ENCODE measurements at regions not wholly inside any gene's neighbourhood (a gene's known extent, or its start where the extent isn't known, plus 50 kb on each side); places are given as distances from the start of the nearest gene placed in this dataset.

GRCh38 chr18:77522051-77522675 lies 272.5 kb downstream of the GALR1 start:
- no peak for DNase-seq

DNA sequence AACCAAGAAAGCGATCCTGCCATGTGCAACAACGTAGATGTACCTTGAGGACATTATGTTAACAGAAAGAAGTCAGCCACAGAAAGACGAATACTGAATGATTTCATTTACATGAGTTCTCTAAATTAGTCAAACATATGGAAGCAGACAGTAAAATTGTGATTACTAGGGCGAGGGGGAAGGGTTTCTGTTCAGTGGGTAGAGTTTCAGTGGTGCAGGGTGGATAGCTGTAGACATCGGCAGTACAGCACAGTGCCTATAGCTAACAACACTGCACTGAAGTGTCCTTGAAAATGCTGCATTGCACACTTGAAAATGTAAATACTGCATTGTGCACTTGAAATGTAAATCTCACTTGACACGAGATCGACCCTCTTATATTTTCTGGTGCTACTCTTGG lies 275.3 kb downstream of the GALR1 start:
- no peak for DNase-seq

- no peak for DNase-seq
Observed at GRCh38 chr18:77526962-77527361, 277.3 kb downstream of the GALR1 start.

- DNase-seq, result no peak
Observed at GRCh38 chr18:77528872-77529271, 279.2 kb downstream of the GALR1 start.

DNA sequence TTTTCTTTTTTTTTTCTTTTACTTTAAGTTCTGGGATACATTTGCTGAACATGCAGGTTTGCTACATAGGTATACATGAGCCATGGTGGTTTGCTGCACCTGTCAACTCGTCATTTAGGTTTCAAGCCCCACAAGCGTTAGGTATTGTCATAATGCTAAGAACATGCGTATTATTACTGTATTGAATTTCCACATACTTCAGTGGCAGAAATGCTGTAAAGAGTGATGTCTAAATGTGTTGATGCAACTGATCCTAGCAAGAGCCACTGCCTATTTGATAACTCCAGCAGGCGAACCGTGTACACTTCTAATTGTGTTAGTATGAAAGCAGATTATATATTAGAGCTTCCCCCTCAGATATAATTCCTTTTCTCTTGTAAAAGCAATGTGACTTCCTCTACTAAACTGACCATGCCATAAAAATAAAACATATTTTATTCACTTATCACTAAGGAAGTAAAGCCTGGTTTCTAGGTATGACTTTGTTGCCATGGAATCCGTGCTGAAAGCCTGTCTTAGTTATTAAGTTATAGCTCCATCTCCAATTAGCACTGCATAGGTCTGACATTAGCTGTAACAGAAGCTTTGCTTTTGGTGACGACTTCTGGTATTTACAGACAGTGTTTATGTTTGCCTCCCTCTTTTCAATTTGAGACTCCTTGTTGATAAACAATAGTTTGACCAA lies 280.0 kb downstream of the GALR1 start:
- DNase-seq, result no peak

GRCh38 chr18:77530732-77531131 lies 281.1 kb downstream of the GALR1 start:
- DNase-seq, result no peak

DNA sequence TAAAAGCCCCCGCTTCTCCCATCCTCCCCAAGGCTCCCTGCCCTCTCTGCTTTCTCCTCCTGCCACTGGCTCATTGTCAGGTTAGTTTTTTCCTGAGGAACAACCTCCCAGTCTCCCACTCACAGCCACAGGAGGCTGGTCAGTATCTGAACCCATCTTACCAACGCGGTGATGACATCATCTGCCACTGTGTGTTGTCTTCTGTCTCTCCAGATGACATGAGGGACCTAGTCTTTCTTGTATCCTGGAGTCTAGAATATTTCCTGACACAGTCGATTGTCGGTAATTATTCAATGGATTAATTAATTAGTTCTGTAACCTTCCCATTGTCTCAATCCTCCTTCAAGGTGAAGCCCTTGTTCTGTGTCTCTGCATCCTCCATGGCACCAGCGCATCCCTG lies 290.2 kb downstream of the GALR1 start:
- DNase-seq, result no peak

DNA sequence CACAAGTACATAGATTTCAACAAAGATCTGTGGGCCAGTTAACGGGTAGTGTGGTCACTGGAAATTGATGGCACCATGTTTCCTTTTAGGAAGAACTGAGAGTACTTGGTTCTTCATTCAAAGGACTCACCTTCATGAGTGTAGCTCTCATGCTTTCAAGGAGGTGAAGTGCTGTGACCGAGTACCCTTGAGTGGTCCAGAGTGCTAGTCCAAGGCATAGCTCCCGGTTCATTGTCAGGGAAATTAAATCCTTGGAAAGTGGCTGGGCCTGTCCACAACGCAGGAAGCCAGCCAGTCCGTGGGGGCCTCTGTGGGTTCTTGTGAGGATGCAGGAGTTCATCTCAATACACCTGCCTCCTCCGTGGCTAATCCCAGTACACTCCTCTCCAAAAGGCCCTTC lies 295.1 kb downstream of the GALR1 start:
- no peak for DNase-seq

GRCh38 chr18:77547757-77548156 lies 298.1 kb downstream of the GALR1 start:
- DNase-seq, result peak; percentile 24

DNA sequence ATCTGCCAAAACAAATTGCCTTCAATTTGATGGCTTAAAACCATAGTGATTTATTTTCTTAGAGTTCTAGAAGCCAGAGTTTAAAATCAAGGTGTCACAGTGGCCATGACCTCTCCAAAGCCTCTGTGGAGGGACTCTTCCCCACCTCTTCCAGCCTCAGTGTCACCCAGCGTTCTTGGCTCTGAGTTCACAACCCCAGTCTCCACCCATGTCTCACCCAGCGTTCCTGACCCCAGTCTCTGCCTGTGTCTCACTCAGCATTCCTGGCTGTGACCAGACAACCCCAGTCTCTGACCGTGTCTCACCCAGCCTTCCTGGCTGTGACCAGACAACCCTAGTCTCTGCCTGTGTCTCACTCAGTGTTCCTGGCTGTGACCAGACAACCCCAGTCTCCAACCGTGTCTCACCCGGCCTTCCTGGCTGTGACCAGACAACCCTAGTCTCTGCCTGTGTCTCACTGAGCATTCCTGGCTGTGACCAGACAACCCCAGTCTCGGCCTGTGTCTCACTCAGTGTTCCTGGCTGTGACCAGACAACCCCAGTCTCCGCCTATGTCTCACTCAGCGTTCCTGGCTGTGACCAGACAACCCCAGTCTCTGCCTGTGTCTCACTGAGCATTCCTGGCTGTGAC lies 299.3 kb downstream of the GALR1 start:
- no peak for DNase-seq

- peak; percentile 23 for DNase-seq
Observed at GRCh38 chr18:77550625-77551024, 301.0 kb downstream of the GALR1 start.

DNA sequence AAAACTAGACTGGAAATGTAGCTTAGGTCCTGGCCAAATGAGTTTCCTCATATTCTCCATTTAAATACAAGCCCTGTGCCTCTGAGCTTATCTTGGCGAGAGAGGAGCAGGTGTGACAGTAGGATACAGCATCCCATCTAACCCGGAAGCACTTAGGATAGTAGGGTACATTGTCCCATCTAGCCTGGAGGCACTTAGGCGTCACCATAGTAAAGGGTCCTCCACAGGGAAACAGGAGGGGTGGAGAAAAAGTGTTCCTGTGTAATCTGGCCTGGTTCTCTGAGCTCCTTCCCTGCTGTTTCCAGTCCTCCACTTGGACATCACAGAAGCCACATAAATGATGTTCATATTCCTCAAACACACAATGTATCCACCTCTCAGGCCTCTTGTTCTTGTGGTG lies 301.4 kb downstream of the GALR1 start:
- DNase-seq, result no peak

GRCh38 chr18:77552945-77553344 lies 303.3 kb downstream of the GALR1 start:
- DNase-seq, result no peak

DNA sequence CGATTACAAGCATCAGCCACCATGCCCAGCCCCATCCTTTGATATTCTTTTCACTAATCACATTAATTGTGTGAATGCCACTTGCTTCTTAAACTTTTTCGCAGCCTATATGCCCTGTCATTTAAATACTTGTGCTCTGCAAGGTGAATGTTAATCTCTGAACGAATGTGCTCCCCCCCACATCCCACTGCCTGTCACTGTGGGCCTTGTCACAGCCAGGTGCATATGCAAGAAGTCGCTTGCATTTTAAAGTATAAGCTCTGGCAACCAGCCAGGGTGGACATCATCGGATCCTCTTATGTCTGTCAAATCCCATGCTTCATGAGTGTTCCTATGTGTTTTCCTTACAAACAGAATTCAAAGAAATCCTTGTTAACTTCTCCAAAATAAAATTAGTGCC lies 304.4 kb downstream of the GALR1 start:
- DNase-seq, result no peak

DNA sequence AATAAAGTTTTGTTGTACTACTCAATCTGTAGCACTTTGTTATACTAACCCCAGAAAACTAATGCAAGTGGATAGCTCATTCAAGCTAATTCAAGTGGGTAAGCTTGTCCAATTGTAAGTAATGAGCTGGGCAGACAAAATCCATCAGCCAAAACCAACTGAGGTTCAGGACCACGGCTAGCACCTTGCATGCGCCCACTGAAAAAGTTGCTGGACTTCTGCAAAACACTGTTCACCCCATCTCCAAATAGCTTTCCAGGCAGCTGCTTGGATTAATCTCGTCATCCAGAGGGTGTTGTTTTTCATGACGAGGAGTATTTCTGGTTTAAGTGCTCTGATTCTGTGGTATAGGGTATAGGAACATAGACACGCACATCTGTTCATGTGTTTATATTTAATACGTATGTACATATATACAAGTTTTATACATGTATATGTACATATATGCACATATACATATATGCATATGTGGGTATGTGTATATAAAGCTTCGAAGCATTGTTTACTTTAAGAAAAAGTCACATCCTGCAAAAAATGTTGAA lies 307.5 kb downstream of the GALR1 start:
- DNase-seq, result peak; percentile 81

DNA sequence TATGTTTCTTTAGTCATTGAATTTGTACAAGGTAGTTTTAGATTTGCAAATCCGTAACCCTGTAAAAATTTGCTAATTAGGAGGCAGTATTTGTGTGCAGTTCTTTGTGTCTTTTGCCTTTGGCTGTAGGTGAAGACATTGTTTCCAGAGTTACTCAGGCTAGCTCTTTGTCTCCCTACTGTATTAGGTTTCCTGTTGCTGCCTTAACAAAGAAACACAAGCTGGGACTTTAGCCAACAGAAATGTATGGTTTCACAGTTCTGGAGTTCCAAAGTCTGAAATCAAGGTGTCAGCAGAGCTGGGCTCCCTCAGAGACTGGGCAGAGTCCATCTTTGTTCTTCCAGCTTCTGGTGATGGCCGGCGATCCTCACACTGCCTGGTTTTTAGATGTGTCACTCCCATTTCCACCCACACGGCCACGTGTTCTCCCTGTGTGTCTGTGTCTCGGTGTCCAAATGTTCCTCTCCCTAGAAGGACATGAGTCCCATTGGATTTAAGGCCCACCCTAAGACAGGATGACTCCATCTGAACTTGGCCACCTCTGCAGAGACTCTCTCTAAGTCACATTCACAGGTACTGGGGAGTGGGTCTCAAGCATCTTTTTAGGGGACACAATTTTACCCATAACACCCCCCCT lies 309.7 kb downstream of the GALR1 start:
- DNase-seq, result no peak

DNA sequence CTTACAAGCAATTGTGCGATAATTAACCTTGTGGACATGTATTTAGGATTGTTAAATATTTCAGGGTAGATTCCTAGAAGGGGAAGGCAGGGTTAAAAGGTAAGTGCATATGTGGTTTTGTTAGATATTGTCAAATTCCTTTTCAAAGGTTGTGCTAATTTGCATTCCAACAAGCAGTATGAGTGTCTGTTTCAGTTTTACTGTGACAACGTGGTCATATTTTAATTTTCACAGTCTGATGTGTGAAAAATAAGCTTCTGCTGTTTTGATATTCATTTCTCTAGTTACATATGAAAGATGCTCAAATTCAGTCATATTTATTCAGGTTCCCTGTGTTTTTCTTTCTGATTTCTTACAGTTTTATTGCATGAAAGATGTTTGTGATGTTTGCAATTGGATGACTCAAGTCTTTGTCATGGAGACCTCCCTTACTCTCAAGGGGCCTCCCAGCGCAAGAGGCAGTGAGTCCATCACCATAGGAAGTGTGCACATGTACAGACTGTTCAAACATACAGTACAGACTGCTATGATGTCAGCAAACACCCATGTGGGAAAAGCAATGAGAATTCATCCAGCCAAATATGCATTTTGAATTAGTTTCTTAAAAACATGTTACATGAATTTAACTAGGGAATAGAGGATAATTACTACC lies 310.8 kb downstream of the GALR1 start:
- DNase-seq, result no peak

DNA sequence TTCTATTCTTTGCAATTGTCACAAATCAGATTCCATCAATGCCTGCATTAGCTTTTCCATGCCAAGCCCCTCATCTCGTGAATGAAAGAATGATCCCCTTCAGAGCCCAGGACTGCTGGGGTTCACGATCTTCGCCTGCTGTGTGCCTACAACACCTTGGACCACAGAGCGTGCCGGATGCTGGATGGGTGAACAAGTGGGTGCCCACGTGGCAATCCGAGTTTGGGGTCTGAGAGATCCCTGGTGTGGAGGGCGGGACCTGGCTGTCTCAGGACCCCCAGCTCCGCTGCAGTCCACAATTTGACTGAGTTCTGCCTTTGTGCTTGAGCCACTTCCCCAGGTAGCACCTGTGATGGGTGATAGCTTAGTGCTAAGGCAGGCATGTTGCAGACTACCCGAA lies 317.0 kb downstream of the GALR1 start:
- no peak for DNase-seq

DNA sequence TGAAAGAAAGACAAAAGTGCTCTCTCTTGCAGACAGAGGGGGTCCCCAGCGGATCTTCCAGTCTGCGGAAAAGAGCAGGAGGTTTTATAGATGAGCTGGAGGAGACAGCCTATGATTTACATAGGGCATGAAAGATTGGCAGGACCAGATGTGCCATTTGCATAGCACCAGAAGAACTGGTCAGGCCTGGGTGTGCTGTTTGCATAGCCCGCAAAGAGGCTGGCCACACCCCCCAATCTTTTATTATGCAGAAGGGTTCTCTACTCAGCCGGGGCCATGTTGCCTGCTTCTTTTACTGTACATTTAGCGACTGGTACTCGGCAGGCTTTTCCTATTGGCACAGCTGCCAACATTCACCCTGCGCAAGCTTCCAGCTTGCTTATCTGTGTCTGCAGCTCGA lies 317.6 kb downstream of the GALR1 start:
- no peak for DNase-seq

DNA sequence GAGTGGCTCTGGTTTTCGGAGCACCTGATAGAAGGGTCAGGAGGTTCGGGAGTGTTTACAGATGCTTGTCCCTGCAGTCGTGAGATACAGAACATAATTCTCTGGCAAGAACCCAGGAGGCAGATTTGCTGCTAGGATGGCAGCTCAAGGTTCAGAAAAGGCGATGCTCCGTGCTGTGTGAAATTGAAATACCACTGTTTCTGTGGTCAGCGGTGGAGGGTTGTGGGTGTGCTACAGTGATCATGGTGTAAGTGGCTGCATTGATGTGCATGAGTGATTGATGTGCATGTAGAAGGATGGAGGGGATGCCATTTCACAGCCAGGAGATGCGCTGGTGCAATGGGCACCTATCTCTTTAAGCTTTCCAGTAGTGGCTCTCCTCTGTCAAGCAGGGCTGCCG lies 322.1 kb downstream of the GALR1 start:
- no peak for DNase-seq

GRCh38 chr18:77572537-77572936 lies 322.9 kb downstream of the GALR1 start:
- DNase-seq, result no peak

DNA sequence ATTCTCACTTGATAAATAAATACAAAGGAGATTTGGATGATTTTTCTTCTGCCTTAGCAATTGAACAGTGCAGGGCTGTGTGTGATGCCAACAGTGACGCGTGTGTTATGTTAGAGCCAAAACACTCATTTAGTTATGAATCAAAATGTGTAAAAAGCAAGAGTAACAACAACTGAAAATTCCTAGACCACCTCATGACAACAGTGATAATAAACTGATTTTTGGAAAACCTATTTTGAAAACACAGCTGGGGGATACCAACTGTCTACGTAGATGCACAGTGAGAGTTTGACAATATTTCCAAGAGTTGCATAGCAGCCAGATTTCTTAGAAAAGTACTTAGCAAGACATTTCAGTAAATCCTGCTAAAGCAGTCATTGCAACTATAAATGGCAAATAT lies 323.9 kb downstream of the GALR1 start:
- DNase-seq, result no peak

All from tongue (tissue), 1 donor.